ENCODE measurements at regions not wholly inside any gene's neighbourhood (a gene's known extent, or its start where the extent isn't known, plus 50 kb on each side); places are given as distances from the start of the nearest gene placed in this dataset.

DNA sequence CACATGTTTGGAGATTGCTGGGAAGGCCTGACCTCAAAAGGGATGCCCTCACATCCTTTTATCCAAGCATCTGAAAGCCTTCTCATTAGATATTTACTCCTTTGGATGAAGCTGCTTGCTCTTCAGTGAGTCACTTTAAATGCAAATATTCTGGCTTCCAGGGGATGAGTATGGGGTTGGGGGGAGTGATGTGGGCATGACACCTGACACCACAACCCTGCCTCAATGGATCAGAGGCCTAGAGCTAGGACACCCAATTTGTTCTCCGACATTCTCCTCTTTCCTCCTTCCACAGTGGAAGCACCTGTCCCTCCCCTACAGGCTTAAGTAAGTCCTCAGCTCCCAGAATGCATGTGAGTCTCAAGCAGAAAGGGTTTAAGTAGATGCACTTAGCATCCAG, 238.3 kb downstream of the OMA1 start:
- Histone ChIP-seq H3K9me3 (ENCODE audit: insufficient read depth, low read depth) (no peaks in the 10 kb centered on the region), H3K4me3 (no peak overlapping the region), H3K4me1 (replicated peaks; ENCODE audit: insufficient read depth) (no peaks in the 10 kb centered on the region), H4K20me1 (ENCODE audit: insufficient read depth) (no peaks in the 10 kb centered on the region), H3K79me2 (ENCODE audit: low read depth) (no peaks in the 10 kb centered on the region), H3F3A (ENCODE audit: insufficient read depth, low read depth) (no peaks in the 10 kb centered on the region), H3K36me3 (ENCODE audit: low read depth) (no peaks in the 10 kb centered on the region), H2AFZ (no peak overlapping the region), H3K9me2 (ENCODE audit: insufficient read depth) (no peaks in the 10 kb centered on the region), H3K27ac (no peak overlapping the region), H3K4me2 (no peak overlapping the region), H3K27me3 (ENCODE audit: insufficient read depth, low read depth) (no peaks in the 10 kb centered on the region)
- BruUV-seq (replicated peaks), result no TSS peak
- DNase-seq, result no peak
- intact Hi-C loops (cut with micrococcal nuclease; ENCODE audit: unreplicated experiment), result no loop called here
- TF ChIP-seq, protein P1, sequence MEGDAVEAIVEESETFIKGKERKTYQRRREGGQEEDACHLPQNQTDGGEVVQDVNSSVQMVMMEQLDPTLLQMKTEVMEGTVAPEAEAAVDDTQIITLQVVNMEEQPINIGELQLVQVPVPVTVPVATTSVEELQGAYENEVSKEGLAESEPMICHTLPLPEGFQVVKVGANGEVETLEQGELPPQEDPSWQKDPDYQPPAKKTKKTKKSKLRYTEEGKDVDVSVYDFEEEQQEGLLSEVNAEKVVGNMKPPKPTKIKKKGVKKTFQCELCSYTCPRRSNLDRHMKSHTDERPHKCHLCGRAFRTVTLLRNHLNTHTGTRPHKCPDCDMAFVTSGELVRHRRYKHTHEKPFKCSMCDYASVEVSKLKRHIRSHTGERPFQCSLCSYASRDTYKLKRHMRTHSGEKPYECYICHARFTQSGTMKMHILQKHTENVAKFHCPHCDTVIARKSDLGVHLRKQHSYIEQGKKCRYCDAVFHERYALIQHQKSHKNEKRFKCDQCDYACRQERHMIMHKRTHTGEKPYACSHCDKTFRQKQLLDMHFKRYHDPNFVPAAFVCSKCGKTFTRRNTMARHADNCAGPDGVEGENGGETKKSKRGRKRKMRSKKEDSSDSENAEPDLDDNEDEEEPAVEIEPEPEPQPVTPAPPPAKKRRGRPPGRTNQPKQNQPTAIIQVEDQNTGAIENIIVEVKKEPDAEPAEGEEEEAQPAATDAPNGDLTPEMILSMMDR (conservative IDR thresholded peaks at IDR 0.05), result no peak
- no peak for TF ChIP-seq EZH2 (IDR thresholded peaks at IDR 0.05; ENCODE audit: low read depth)
- ChIA-PET POLR2A (ENCODE audit: unreplicated experiment) (no interaction called here), CTCF (no interaction called here)

GRCh38 chr1:58307431-58307830, 239.1 kb downstream of the OMA1 start:
- H3K4me2 ChIP-seq, result no peak overlapping the region
- intact Hi-C loops (cut with micrococcal nuclease; ENCODE audit: unreplicated experiment), result no loop called here
- H2AFZ ChIP-seq, result no peak overlapping the region
- TF ChIP-seq, protein P1 (conservative IDR thresholded peaks at IDR 0.05), result no peak
- TF ChIP-seq EZH2 (IDR thresholded peaks at IDR 0.05; ENCODE audit: low read depth), result no peak
- H4K20me1 ChIP-seq (ENCODE audit: insufficient read depth), result no peaks in the 10 kb centered on the region
- DNase-seq, result no peak
- BruUV-seq (replicated peaks), result no TSS peak
- no peaks in the 10 kb centered on the region for H3K27me3 ChIP-seq (ENCODE audit: insufficient read depth, low read depth)
- no peaks in the 10 kb centered on the region for H3K9me2 ChIP-seq (ENCODE audit: insufficient read depth)
- POLR2A ChIA-PET (ENCODE audit: unreplicated experiment), result no interaction called here
- H3K36me3 ChIP-seq (ENCODE audit: low read depth), result no peaks in the 10 kb centered on the region
- no peak overlapping the region for H3K27ac ChIP-seq
- H3K4me1 ChIP-seq (replicated peaks; ENCODE audit: insufficient read depth), result no peaks in the 10 kb centered on the region
- CTCF ChIA-PET, result no interaction called here
- H3K4me3 ChIP-seq, result no peak overlapping the region
- no peaks in the 10 kb centered on the region for H3K9me3 ChIP-seq (ENCODE audit: insufficient read depth, low read depth)
- no peaks in the 10 kb centered on the region for H3F3A ChIP-seq (ENCODE audit: insufficient read depth, low read depth)
- H3K79me2 ChIP-seq (ENCODE audit: low read depth), result no peaks in the 10 kb centered on the region

DNA sequence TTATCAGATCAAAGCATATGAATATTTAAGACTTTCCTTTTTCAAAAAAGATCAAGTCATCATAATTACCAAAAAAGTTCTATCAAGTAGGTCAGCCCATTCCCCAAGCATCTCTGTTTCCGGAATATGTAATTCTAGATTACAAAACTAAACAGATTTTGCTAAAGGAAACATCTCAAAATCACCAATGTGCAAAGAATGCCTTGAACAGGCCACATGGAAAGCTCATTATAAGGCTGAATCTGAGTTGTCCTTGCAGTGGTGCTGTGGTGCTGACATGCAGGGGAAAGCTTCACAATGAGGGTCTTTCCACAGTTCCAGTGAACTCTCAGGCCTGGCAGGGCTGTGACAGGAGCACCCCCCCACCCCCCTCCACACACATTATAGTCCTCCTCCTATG, 240.9 kb downstream of the OMA1 start:
- H3K27ac ChIP-seq, result no peak overlapping the region
- TF ChIP-seq, protein P1 (conservative IDR thresholded peaks at IDR 0.05), result no peak
- TF ChIP-seq EZH2 (IDR thresholded peaks at IDR 0.05; ENCODE audit: low read depth), result no peak
- intact Hi-C loops (cut with micrococcal nuclease; ENCODE audit: unreplicated experiment), result no loop called here
- H3K79me2 ChIP-seq (ENCODE audit: low read depth), result no peaks in the 10 kb centered on the region
- H3K4me3 ChIP-seq, result no peak overlapping the region
- no peaks in the 10 kb centered on the region for H3K9me3 ChIP-seq (ENCODE audit: insufficient read depth, low read depth)
- no peaks in the 10 kb centered on the region for H3F3A ChIP-seq (ENCODE audit: insufficient read depth, low read depth)
- no peak overlapping the region for H2AFZ ChIP-seq
- no peaks in the 10 kb centered on the region for H3K27me3 ChIP-seq (ENCODE audit: insufficient read depth, low read depth)
- ChIA-PET CTCF (no interaction called here), POLR2A (ENCODE audit: unreplicated experiment) (no interaction called here)
- H3K4me2 ChIP-seq, result no peak overlapping the region
- H3K36me3 ChIP-seq (ENCODE audit: low read depth), result no peaks in the 10 kb centered on the region
- BruUV-seq (replicated peaks), result no TSS peak
- no peak for DNase-seq
- no peaks in the 10 kb centered on the region for H3K9me2 ChIP-seq (ENCODE audit: insufficient read depth)
- H4K20me1 ChIP-seq (ENCODE audit: insufficient read depth), result no peaks in the 10 kb centered on the region
- H3K4me1 ChIP-seq (replicated peaks; ENCODE audit: insufficient read depth), result no peaks in the 10 kb centered on the region

Measured in PC-9 (cell line).